ENCODE measurements at regions not wholly inside any gene's neighbourhood (a gene's known extent, or its start where the extent isn't known, plus 50 kb on each side); places are given as distances from the start of the nearest gene placed in this dataset.

DNA sequence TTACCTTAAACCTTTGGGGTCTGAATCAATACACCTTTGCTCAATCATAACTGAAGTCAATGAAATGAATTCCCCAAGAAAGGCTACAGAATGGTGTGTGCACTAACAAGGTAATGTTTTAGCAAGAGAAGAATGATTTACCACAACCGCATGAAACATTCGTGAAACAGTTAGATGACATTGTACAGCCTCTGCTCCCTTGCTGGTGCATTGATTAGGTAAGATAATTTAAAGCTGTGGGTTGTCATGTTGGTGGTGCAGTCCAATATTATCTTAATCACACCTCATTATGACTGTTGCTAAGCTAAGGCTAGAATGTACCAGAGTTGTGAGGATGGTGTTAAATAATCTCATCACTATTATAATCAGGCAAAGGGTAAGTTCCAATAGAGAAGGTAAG is 1673.2 kb upstream of the PRR20A start:
- DNase-seq (ENCODE audit: low spot score): no peak

GRCh38 chr13:55483626-55484158 is 1657.0 kb upstream of the PRR20A start:
- DNase-seq (ENCODE audit: low spot score): no peak

DNA sequence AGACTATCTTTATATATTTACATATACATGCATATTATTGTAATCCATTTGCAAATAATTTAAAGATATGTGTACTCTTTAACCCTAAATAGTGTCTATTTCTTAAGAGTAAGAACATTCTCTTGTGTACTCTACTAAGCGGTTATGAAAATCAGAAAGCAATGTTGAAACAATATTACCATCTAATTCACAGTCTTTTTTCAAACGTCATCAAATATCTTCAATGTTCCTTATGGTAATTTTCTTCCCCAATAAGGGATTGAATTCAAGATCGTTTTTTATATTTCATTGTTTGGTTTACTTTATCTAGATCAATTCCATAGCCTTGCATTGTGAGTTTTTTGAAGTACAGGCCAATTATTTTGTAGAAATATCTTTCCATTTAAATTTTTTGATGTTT is 1647.4 kb upstream of the PRR20A start:
- no peak for DNase-seq (ENCODE audit: low spot score)

DNA sequence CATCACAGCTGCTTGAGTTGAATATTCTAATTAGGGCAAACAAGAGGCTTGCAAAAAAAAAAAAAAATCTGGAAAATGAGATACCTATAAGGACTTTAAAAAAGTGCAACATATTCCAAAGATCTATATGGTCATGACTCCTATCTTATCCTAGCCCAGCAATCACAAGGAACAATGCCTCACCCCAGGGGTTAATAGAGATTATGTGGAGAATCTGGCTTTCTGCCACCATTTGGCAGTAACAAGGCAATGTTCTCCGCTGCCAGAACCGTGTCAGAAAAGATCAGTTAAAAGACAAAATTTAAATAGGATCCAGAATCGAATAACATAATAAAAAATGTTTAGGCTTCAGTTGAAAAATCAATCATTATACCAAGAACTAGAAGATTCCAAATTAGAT is 1643.2 kb upstream of the PRR20A start:
- DNase-seq (ENCODE audit: low spot score): no peak

- DNase-seq (ENCODE audit: low spot score): no peak
Measured at GRCh38 chr13:55500694-55501093, 1640.0 kb upstream of the PRR20A start.

GRCh38 chr13:55516610-55517009 is 1624.1 kb upstream of the PRR20A start:
- no peak for DNase-seq (ENCODE audit: low spot score)

GRCh38 chr13:55517312-55517711 is 1623.4 kb upstream of the PRR20A start:
- DNase-seq (ENCODE audit: low spot score): no peak

DNA sequence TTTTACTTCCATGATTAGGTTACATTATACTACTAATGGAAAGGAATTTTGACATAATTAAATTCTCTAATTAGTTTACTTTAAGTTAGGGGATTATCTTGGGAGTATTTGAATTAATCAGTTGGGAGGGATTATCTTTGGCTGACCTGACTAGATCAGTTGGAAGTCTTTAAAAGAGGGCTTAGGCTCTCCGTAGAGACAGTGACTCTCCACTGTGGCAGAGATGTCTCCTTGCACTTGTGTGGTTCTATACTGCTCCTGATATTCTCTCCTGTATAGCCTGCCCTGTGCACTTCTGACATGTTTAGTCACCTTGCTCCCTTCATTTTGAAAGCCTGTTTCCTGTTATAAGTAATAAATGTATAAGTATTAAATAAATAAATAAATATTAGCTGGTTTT is 1612.3 kb upstream of the PRR20A start:
- no peak for DNase-seq (ENCODE audit: low spot score)

- DNase-seq (ENCODE audit: low spot score): no peak
Measured at GRCh38 chr13:55534306-55534705, 1606.4 kb upstream of the PRR20A start.

DNA sequence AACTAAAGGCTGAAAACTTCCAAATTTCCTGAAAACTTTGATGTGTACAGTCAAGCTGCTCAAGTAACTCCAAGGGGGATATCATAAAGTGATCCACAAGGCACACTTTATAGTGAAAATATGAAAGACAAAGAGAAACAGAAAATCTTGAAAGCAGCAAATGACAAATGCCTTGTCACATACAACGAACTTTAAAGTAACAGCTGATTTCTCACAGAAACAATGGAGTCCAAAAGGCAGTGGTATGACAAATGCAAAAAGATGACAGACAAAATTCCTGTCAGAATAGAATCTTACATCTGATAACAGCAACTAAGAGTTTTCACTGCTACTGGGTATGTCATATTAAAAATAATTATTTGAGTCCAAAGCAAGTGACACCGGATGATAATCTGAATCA is 1602.3 kb upstream of the PRR20A start:
- DNase-seq (ENCODE audit: low spot score): no peak

DNA sequence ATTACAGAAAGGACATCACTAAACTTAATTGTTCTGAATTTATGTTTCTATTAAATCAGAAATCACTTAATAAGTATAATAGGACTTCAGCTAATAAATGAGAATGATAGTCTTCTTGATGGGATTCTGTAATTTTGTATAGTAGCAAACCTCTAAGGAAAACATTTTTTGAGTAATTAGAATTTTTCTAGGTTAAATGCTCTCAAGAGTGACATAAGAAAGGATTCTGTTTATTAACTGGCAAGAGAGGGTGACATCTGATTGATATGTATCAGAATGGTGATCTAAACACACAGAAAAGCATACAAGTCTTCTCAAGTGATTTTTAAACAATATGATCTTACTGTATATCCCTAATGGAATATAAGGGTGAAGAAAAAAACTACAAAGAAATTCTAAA is 1597.7 kb upstream of the PRR20A start:
- DNase-seq (ENCODE audit: low spot score): no peak

DNA sequence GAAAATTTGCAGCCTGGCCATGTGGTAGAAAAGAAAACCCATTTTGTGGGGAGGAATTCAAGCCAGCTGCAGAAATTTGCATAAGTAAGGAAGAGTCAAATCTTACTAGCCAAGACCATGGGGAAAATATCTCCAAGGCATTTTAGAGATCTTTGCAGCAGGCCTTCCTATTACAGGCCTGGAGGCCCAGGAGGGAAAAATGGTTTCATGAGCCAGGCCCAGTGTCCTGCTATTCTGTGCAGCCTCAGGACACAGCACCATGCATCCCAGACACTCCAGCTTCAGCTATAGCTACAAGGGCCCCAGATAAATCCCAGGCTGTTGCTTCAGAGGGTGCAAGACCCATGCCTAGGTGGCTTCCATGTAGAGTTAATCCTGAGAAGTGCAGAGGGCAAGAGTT is 1590.1 kb upstream of the PRR20A start:
- no peak for DNase-seq (ENCODE audit: low spot score)

DNA sequence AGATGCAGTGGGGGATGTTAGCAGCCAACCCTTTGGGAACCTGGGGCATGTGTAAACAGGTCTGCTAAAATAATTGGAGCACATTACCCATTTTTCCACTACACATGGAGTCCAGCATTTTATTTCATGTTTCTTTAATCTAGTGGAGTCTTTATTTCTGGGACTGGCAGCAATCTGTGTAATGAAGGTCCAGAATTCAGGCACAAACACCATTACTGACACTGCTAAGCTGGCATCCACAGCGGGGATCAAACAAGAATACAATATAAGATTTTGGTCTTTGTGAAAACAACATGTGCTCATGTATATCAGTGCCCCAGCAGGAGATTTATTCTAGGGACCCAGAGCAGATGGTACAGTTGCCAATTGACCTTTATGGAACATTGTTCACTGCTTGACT is 1587.0 kb upstream of the PRR20A start:
- no peak for DNase-seq (ENCODE audit: low spot score)

GRCh38 chr13:55554741-55555140 is 1586.0 kb upstream of the PRR20A start:
- DNase-seq (ENCODE audit: low spot score): no peak

DNA sequence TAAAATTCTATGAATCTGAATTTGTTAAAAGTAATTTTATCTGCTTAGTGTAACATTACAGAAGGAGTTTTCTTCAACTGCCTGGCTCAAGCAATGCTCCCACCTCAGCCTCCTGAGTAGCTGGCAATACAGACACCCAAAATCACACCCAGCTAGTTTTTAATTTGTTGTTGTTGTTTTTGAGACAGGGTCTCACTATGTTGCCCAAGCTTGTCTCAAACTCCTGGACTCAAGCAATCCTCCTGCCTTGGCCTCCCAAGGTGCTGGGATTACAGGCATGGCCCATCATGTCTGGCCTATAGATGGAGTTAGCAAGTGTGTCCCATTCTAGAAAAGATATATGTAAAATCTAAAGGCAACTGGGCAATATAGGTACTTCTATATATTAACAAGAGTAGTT is 1580.4 kb upstream of the PRR20A start:
- no peak for DNase-seq (ENCODE audit: low spot score)

- no peak for DNase-seq (ENCODE audit: low spot score)
Measured at GRCh38 chr13:55563267-55563666, 1577.5 kb upstream of the PRR20A start.

- DNase-seq (ENCODE audit: low spot score): no peak
Measured at GRCh38 chr13:55566334-55566733, 1574.4 kb upstream of the PRR20A start.

- no peak for DNase-seq (ENCODE audit: low spot score)
Measured at GRCh38 chr13:55566779-55567178, 1573.9 kb upstream of the PRR20A start.

- no peak for DNase-seq (ENCODE audit: low spot score)
Measured at GRCh38 chr13:55567721-55568625, 1572.7 kb upstream of the PRR20A start.

GRCh38 chr13:55569082-55569481 is 1571.6 kb upstream of the PRR20A start:
- DNase-seq (ENCODE audit: low spot score): no peak

DNA sequence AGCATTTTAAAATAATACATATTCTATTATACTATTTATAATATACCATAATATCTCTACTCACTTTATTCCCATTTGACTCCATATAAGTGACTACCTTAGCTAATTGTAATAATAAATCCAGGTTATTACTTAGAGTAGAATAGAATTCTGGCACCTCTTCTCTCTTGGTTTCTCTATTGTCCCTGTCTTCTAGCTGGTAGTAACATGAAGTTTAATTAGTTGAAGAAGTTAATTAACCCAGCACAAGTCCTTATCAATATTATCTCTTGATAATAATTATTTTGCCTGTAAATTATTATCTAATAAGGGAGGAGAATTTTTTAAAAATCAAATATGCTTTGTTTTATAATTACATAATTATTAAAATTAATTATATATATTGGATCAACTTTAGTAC is 1571.2 kb upstream of the PRR20A start:
- DNase-seq (ENCODE audit: low spot score): no peak

- DNase-seq (ENCODE audit: low spot score): no peak
Measured at GRCh38 chr13:55570371-55570770, 1570.3 kb upstream of the PRR20A start.

- no peak for DNase-seq (ENCODE audit: low spot score)
Measured at GRCh38 chr13:55571237-55571867, 1569.4 kb upstream of the PRR20A start.
